ENCODE measurements at regions not wholly inside any gene's neighbourhood (a gene's known extent, or its start where the extent isn't known, plus 50 kb on each side); places are given as distances from the start of the nearest gene placed in this dataset.

- Histone ChIP-seq H3K9me3 (no peaks in the 10 kb centered on the region), H3K4me3 (no peak overlapping the region), H3K27me3 (no peaks in the 10 kb centered on the region), H3K36me3 (no peaks in the 10 kb centered on the region), H3K4me1 (peaks cover 5 to 29% (median 22%) of the 10 kb centered on the region in 4 donors), H3K27ac (replicated peaks in 1 of 4) (peak overlapping the region in 3 of 4 donors; percentile 70 to 78 (median 75))
- DNase-seq (ENCODE audit: extremely low spot score) = no peak
- TF ChIP-seq EP300 (IDR thresholded peaks at IDR 0.05) (no peak), POLR2A (IDR thresholded peaks at IDR 0.05; ENCODE audit: low read depth) (no peak), CTCF (IDR thresholded peaks at IDR 0.05) (no peak), POLR2AphosphoS5 (IDR thresholded peaks at IDR 0.05) (no peak)
- intact Hi-C loops (cut with DNase I) = no loop called here
These were observed 366.0 kb downstream of the BRINP1 start for GRCh38 chr9:119003201-119003611.

GRCh38 chr9:119003882-119004617, 365.2 kb downstream of the BRINP1 start:
- intact Hi-C loops (cut with DNase I) = no loop called here
- 63% methylated on average over 2 of the region's 2 CpGs for WGBS
- Histone ChIP-seq H3K4me1 (peaks cover 5 to 29% (median 22%) of the 10 kb centered on the region in 4 donors), H3K4me3 (no peak overlapping the region), H3K27me3 (no peaks in the 10 kb centered on the region), H3K36me3 (no peaks in the 10 kb centered on the region), H3K9me3 (no peaks in the 10 kb centered on the region), H3K27ac (replicated peaks in 1 of 4) (peak overlapping the region; percentile 48 to 78 (median 72))
- no peak for TF ChIP-seq POLR2A (IDR thresholded peaks at IDR 0.05; ENCODE audit: low read depth)
- no peak for TF ChIP-seq CTCF (IDR thresholded peaks at IDR 0.05)
- no peak for TF ChIP-seq POLR2AphosphoS5 (IDR thresholded peaks at IDR 0.05)
- TF ChIP-seq EP300 (IDR thresholded peaks at IDR 0.05) = no peak
- no peak for DNase-seq (ENCODE audit: extremely low spot score)

- H3K36me3 ChIP-seq = no peaks in the 10 kb centered on the region
- WGBS = 53% methylated on average over 2 of the region's 2 CpGs
- no peaks in the 10 kb centered on the region for H3K9me3 ChIP-seq
- no peak overlapping the region for H3K4me3 ChIP-seq
- peaks cover 5 to 34% (median 24%) of the 10 kb centered on the region in 4 donors for H3K4me1 ChIP-seq
- H3K27ac ChIP-seq (replicated peaks in 1 of 4) = peak overlapping the region; percentile 48 to 78 (median 72)
- DNase-seq (ENCODE audit: extremely low spot score) = peak; percentile 94
- intact Hi-C loops (cut with DNase I) = no loop called here
- H3K27me3 ChIP-seq = no peaks in the 10 kb centered on the region
- TF ChIP-seq POLR2AphosphoS5 (IDR thresholded peaks at IDR 0.05) (peak; percentile 74), EP300 (IDR thresholded peaks at IDR 0.05) (no peak)
These were observed 364.6 kb downstream of the BRINP1 start for GRCh38 chr9:119004618-119004990.

- Histone ChIP-seq H3K9me3 (no peaks in the 10 kb centered on the region), H3K4me3 (no peak overlapping the region), H3K27me3 (no peaks in the 10 kb centered on the region), H3K4me1 (peaks cover 5 to 36% (median 24%) of the 10 kb centered on the region in 4 donors), H3K36me3 (no peaks in the 10 kb centered on the region), H3K27ac (replicated peaks in 1 of 4) (peak overlapping the region; percentile 48 to 78 (median 72))
- TF ChIP-seq EP300 (IDR thresholded peaks at IDR 0.05) (no peak), POLR2AphosphoS5 (IDR thresholded peaks at IDR 0.05) (no peak), CTCF (IDR thresholded peaks at IDR 0.05) (no peak), POLR2A (IDR thresholded peaks at IDR 0.05; ENCODE audit: low read depth) (no peak)
- intact Hi-C loops (cut with DNase I) = no loop called here
- WGBS = 80% methylated on average over 2 of the region's 2 CpGs
- no peak for DNase-seq (ENCODE audit: extremely low spot score)
These were observed 364.1 kb downstream of the BRINP1 start for GRCh38 chr9:119005162-119005561.

- Histone ChIP-seq H3K4me1 (peaks cover 5 to 20% (median 15%) of the 10 kb centered on the region in 4 donors), H3K4me3 (peak overlapping the region in 1 of 4 donors; percentile 15), H3K36me3 (no peaks in the 10 kb centered on the region), H3K27me3 (no peaks in the 10 kb centered on the region), H3K9me3 (no peaks in the 10 kb centered on the region), H3K27ac (replicated peaks in 1 of 4) (no peak overlapping the region)
- intact Hi-C loops (cut with DNase I) = no loop called here
- WGBS = 32% methylated on average over 4 of the region's 4 CpGs
- TF ChIP-seq EP300 (IDR thresholded peaks at IDR 0.05) = no peak
- no peak for TF ChIP-seq CTCF (IDR thresholded peaks at IDR 0.05)
- TF ChIP-seq POLR2AphosphoS5 (IDR thresholded peaks at IDR 0.05) = no peak
- TF ChIP-seq POLR2A (IDR thresholded peaks at IDR 0.05; ENCODE audit: low read depth) = no peak
- DNase-seq (ENCODE audit: extremely low spot score) = no peak
These were observed 360.0 kb downstream of the BRINP1 start for GRCh38 chr9:119009249-119009648.

All from esophagus muscularis mucosa (tissue), 4 donors.